HG03575 (cell line): ENCODE measurements at regions not wholly inside any gene's neighbourhood (a gene's known extent, or its start where the extent isn't known, plus 50 kb on each side); places are given as distances from the start of the nearest gene placed in this dataset.

ENCODE experiments used
- ATAC-seq: cut with Tn5 transposase; IDR thresholded peaks from one replicate; pipeline ENCODE4 v1.9.1; 2021; ENCODE audit not compliant: unreplicated experiment, insufficient number of reproducible peaks, low FRiP score; ENCODE audit errors: extremely low read depth

GRCh38 chr2:18398833-18399232 lies 161.6 kb downstream of the RDH14 start:
- ATAC-seq, result no peak

- no peak for ATAC-seq
Measured at GRCh38 chr2:18396329-18397010, 164.0 kb downstream of the RDH14 start.

GRCh38 chr2:18395555-18395954 lies 164.9 kb downstream of the RDH14 start:
- ATAC-seq, result no peak

GRCh38 chr2:18387441-18388206 lies 172.8 kb downstream of the RDH14 start:
- peak; percentile 72 for ATAC-seq

GRCh38 chr2:18384242-18384641 lies 176.2 kb downstream of the RDH14 start:
- ATAC-seq, result no peak

- ATAC-seq, result no peak
Measured at GRCh38 chr2:18381386-18381785, 179.1 kb downstream of the RDH14 start.

GRCh38 chr2:18380321-18380720 lies 180.1 kb downstream of the RDH14 start:
- ATAC-seq, result no peak

- ATAC-seq, result no peak
Measured at GRCh38 chr2:18379870-18380269, 180.6 kb downstream of the RDH14 start.

- peak; percentile 52 for ATAC-seq
Measured at GRCh38 chr2:18378020-18378653, 182.3 kb downstream of the RDH14 start.

GRCh38 chr2:18376936-18377335 lies 183.5 kb downstream of the RDH14 start:
- ATAC-seq, result no peak

GRCh38 chr2:18373664-18374063 lies 186.8 kb downstream of the RDH14 start:
- ATAC-seq, result no peak

- ATAC-seq, result no peak
Measured at GRCh38 chr2:18373081-18373480, 187.4 kb downstream of the RDH14 start.

GRCh38 chr2:18372641-18373040 lies 187.8 kb downstream of the RDH14 start:
- no peak for ATAC-seq

- ATAC-seq, result no peak
Measured at GRCh38 chr2:18369760-18370159, 190.7 kb downstream of the RDH14 start.

- ATAC-seq, result no peak
Measured at GRCh38 chr2:18368008-18368407, 192.4 kb downstream of the RDH14 start.

GRCh38 chr2:18365342-18365741 lies 195.1 kb downstream of the RDH14 start:
- ATAC-seq, result no peak

- ATAC-seq, result no peak
Measured at GRCh38 chr2:18363348-18363747, 197.1 kb downstream of the RDH14 start.

GRCh38 chr2:18362696-18363095 lies 197.8 kb downstream of the RDH14 start:
- ATAC-seq, result no peak

GRCh38 chr2:18357537-18357936 lies 202.9 kb downstream of the RDH14 start:
- no peak for ATAC-seq

GRCh38 chr2:18356676-18357075 lies 203.8 kb downstream of the RDH14 start:
- no peak for ATAC-seq
